Loucy (cell line): ENCODE measurements at regions not wholly inside any gene's neighbourhood (a gene's known extent, or its start where the extent isn't known, plus 50 kb on each side); places are given as distances from the start of the nearest gene placed in this dataset.

Source experiments
- H2AFZ ChIP-seq: fragments of 200-600 bp; sonication (generic); 2 replicates; pipeline ENCODE4 v1.6.0; 2016; ENCODE audit warnings: antibody characterized with exemption, mild to moderate bottlenecking, low read length, moderate library complexity
- H3F3A ChIP-seq: fragments of 200-600 bp; 2 replicates; pipeline ENCODE4 v1.6.0; 2016; ENCODE audit warnings: antibody characterized with exemption, low read depth, mild to moderate bottlenecking
- H3K27me3 ChIP-seq: fragments of 200-600 bp; sonication (generic); 2 replicates; pipeline ENCODE4 v1.6.1; 2014; ENCODE audit warnings: low read length, mild to moderate bottlenecking; ENCODE audit not compliant: insufficient read depth, poor library complexity, severe bottlenecking
- H3K36me3 ChIP-seq: fragments of 200-600 bp; sonication (generic); 2 replicates; pipeline ENCODE4 v1.6.1; 2016; ENCODE audit warnings: low read length; ENCODE audit not compliant: insufficient read depth
- H3K4me1 ChIP-seq: fragments of 200-600 bp; sonication (generic); 2 replicates; pipeline ENCODE4 v1.5.1; 2014; ENCODE audit warnings: low read length, mild to moderate bottlenecking; ENCODE audit not compliant: insufficient read depth, poor library complexity, severe bottlenecking
- H3K4me2 ChIP-seq: fragments of 200-600 bp; sonication (generic); 2 replicates; pipeline ENCODE4 v1.6.0; 2014; ENCODE audit warnings: antibody characterized with exemption, low read length, low read depth, mild to moderate bottlenecking; ENCODE audit not compliant: poor library complexity, severe bottlenecking
- H3K4me3 ChIP-seq: fragments of 200-600 bp; sonication (generic); 2 replicates; pipeline ENCODE4 v1.5.1; 2014; ENCODE audit warnings: low read length, mild to moderate bottlenecking, mixed read lengths; ENCODE audit not compliant: poor library complexity, severe bottlenecking
- H3K79me2 ChIP-seq: fragments of 200-600 bp; sonication (generic); 2 replicates; pipeline ENCODE4 v1.6.1; 2014; ENCODE audit warnings: low read length; ENCODE audit not compliant: insufficient read depth
- H3K9ac ChIP-seq: fragments of 200-600 bp; sonication (generic); 2 replicates; pipeline ENCODE4 v1.6.0; 2014; ENCODE audit warnings: mild to moderate bottlenecking, low read depth, low read length, moderate library complexity; ENCODE audit not compliant: poor library complexity, severe bottlenecking
- H3K9me2 ChIP-seq: fragments of 200-600 bp; sonication (generic); replicated peaks from 2 replicates; pipeline ENCODE4 v1.6.1; 2016; ENCODE audit warnings: low read depth, low read length, mixed read lengths
- H3K9me3 ChIP-seq: fragments of 200-600 bp; sonication (generic); 2 replicates; pipeline ENCODE4 v1.6.1; 2014; ENCODE audit warnings: mild to moderate bottlenecking, antibody characterized with exemption, low read length, low read depth; ENCODE audit not compliant: insufficient read depth
- H4K20me1 ChIP-seq: fragments of 200-600 bp; sonication (generic); 2 replicates; pipeline ENCODE4 v1.6.0; 2014; ENCODE audit warnings: antibody characterized with exemption, low read length, mild to moderate bottlenecking; ENCODE audit not compliant: insufficient read depth, poor library complexity, severe bottlenecking
- CTCF ChIP-seq: fragments of 200-600 bp; sonication (generic); conservative IDR thresholded peaks from 2 replicates; pipeline ENCODE4 v1.5.1; 2014; ENCODE audit warnings: mild to moderate bottlenecking, antibody characterized with exemption, low read length
- EZH2phosphoT487 ChIP-seq: fragments of 200-600 bp; IDR thresholded peaks from 2 replicates; pipeline ENCODE4 v1.6.1; 2018; ENCODE audit warnings: antibody characterized with exemption, mild to moderate bottlenecking, moderate library complexity, borderline replicate concordance

GRCh38 chr5:84524491-84524890, 139.8 kb upstream of the EDIL3 start:
- no peak overlapping the region for H3K4me3 ChIP-seq
- no peaks in the 10 kb centered on the region for H3K36me3 ChIP-seq
- H3F3A ChIP-seq = no peaks in the 10 kb centered on the region
- H2AFZ ChIP-seq = no peak overlapping the region
- no peaks in the 10 kb centered on the region for H4K20me1 ChIP-seq
- H3K4me2 ChIP-seq = no peak overlapping the region
- H3K27me3 ChIP-seq = no peaks in the 10 kb centered on the region
- no peaks in the 10 kb centered on the region for H3K9me2 ChIP-seq
- no peaks in the 10 kb centered on the region for H3K9me3 ChIP-seq
- H3K9ac ChIP-seq = no peak overlapping the region
- H3K4me1 ChIP-seq = no peaks in the 10 kb centered on the region
- no peaks in the 10 kb centered on the region for H3K79me2 ChIP-seq
- no peak for TF ChIP-seq CTCF
- no peak for TF ChIP-seq EZH2phosphoT487

GRCh38 chr5:84518862-84519261, 134.2 kb upstream of the EDIL3 start:
- Histone ChIP-seq H3K4me2 (no peak overlapping the region), H4K20me1 (no peaks in the 10 kb centered on the region), H3F3A (no peaks in the 10 kb centered on the region), H3K79me2 (no peaks in the 10 kb centered on the region), H2AFZ (no peak overlapping the region), H3K27me3 (no peaks in the 10 kb centered on the region), H3K36me3 (no peaks in the 10 kb centered on the region), H3K9ac (no peak overlapping the region), H3K9me3 (no peaks in the 10 kb centered on the region), H3K9me2 (no peaks in the 10 kb centered on the region), H3K4me1 (no peaks in the 10 kb centered on the region), H3K4me3 (no peak overlapping the region)
- TF ChIP-seq EZH2phosphoT487 = no peak
- no peak for TF ChIP-seq CTCF

GRCh38 chr5:84518370-84518769, 133.7 kb upstream of the EDIL3 start:
- Histone ChIP-seq H3K4me1 (no peaks in the 10 kb centered on the region), H3F3A (no peaks in the 10 kb centered on the region), H3K27me3 (no peaks in the 10 kb centered on the region), H3K9me2 (no peaks in the 10 kb centered on the region), H2AFZ (no peak overlapping the region), H3K36me3 (no peaks in the 10 kb centered on the region), H3K9ac (no peak overlapping the region), H4K20me1 (no peaks in the 10 kb centered on the region), H3K4me2 (no peak overlapping the region), H3K4me3 (no peak overlapping the region), H3K79me2 (no peaks in the 10 kb centered on the region), H3K9me3 (no peaks in the 10 kb centered on the region)
- TF ChIP-seq CTCF (no peak), EZH2phosphoT487 (no peak)
